IMR-90 (cell line): ENCODE measurements at regions not wholly inside any gene's neighbourhood (a gene's known extent, or its start where the extent isn't known, plus 50 kb on each side); places are given as distances from the start of the nearest gene placed in this dataset.

Source experiments
- ATAC-seq: fragments of 200-7000 bp; cut with Tn5 transposase; 2 replicates; pipeline ENCODE4 v1.9.1; 2020; ENCODE audit warnings: low read depth, mild to moderate bottlenecking, moderate library complexity
- BruUV-seq: library from RNA; stranded (reverse); fragments of 400-500 nt; replicated peaks from 2 replicates; lab custom pipeline; 2021; lab: Mats Ljungman, UMichigan
- CTCF ChIA-PET: fragments of 300-600 bp; formaldehyde crosslinking; extraction: SDS; loops from one replicate; lab custom pipeline; 2021; ENCODE audit warnings: antibody characterized with exemption; lab: Yijun Ruan, JAX
- POLR2A ChIA-PET: fragments of 300-600 bp; sonication (Branson Sonifier 250); formaldehyde crosslinking; loops from one replicate; lab custom pipeline; 2022; ENCODE audit warnings: antibody characterized with exemption; ENCODE audit not compliant: unreplicated experiment; lab: Charles Lee
- DNase-seq: peaks from one replicate; pipeline ENCODE4 v3.0.0; 2013
- H2AFZ ChIP-seq: replicated peaks from 2 replicates; pipeline ENCODE3; 2013; ENCODE audit warnings: low read length, mild to moderate bottlenecking; ENCODE audit not compliant: poor library complexity
- H2AK5ac ChIP-seq: 2 replicates; pipeline ENCODE4 v1.6.1; 2013; ENCODE audit warnings: low read depth, low read length, inconsistent platforms
- H2AK9ac ChIP-seq: replicated peaks from 2 replicates; pipeline ENCODE3; 2013; ENCODE audit warnings: mild to moderate bottlenecking, low read depth, low read length, moderate library complexity; ENCODE audit not compliant: poor library complexity
- H2BK120ac ChIP-seq: 2 replicates; pipeline ENCODE4 v1.6.1; 2013; ENCODE audit warnings: low read depth, low read length, inconsistent platforms
- H2BK15ac ChIP-seq: 3 replicates; pipeline ENCODE4 v1.6.1; 2013; ENCODE audit warnings: low read depth, low read length, inconsistent platforms
- H2BK20ac ChIP-seq: 2 replicates; pipeline ENCODE4 v1.6.1; 2013; ENCODE audit warnings: low read depth, mild to moderate bottlenecking, inconsistent platforms, low read length, moderate library complexity
- H2BK5ac ChIP-seq: 2 replicates; pipeline ENCODE4 v1.6.1; 2013; ENCODE audit warnings: mild to moderate bottlenecking, low read depth, low read length, inconsistent platforms; ENCODE audit not compliant: poor library complexity, severe bottlenecking
- H3K14ac ChIP-seq: replicated peaks from 2 replicates; pipeline ENCODE4 v1.6.1; 2013; ENCODE audit warnings: low read depth, low read length, inconsistent platforms
- H3K18ac ChIP-seq: 2 replicates; pipeline ENCODE4 v1.6.1; 2013; ENCODE audit warnings: low read depth, low read length, control low read depth
- H3K23ac ChIP-seq: 2 replicates; pipeline ENCODE4 v1.6.1; 2013; ENCODE audit warnings: low read depth, low read length, inconsistent platforms
- H3K27ac ChIP-seq: 2 replicates; pipeline ENCODE4 v1.5.1; 2013; ENCODE audit warnings: mild to moderate bottlenecking, control low read depth, low read length; ENCODE audit not compliant: insufficient read depth
- H3K27me3 ChIP-seq: 2 replicates; pipeline ENCODE4 v1.6.1; 2013; ENCODE audit warnings: low read length; ENCODE audit not compliant: control insufficient read depth, insufficient read depth
- H3K36me3 ChIP-seq: 2 replicates; pipeline ENCODE4 v1.6.1; 2013; ENCODE audit warnings: low read length, mixed read lengths; ENCODE audit not compliant: control insufficient read depth, insufficient read depth
- H3K4ac ChIP-seq: 2 replicates; pipeline ENCODE4 v1.6.1; 2013; ENCODE audit warnings: low read depth, low read length, inconsistent platforms
- H3K4me1 ChIP-seq: 2 replicates; pipeline ENCODE4 v1.6.1; 2013; ENCODE audit warnings: low read length, mixed read lengths; ENCODE audit not compliant: control insufficient read depth, insufficient read depth
- H3K4me2 ChIP-seq: 2 replicates; pipeline ENCODE4 v1.6.1; 2013; ENCODE audit warnings: low read depth, mild to moderate bottlenecking, control low read depth, low read length, moderate library complexity
- H3K4me3 ChIP-seq: 2 replicates; pipeline ENCODE4 v1.5.1; 2013; ENCODE audit warnings: low read depth, mild to moderate bottlenecking, control low read depth, low read length, moderate library complexity; ENCODE audit not compliant: insufficient read depth
- H3K56ac ChIP-seq: 2 replicates; pipeline ENCODE4 v1.6.1; 2013; ENCODE audit warnings: low read length, inconsistent platforms; ENCODE audit not compliant: insufficient read depth; ENCODE audit errors: extremely low read depth
- H3K79me1 ChIP-seq, 2 experiments: 2 replicates each; pipeline ENCODE4 v1.6.1; 2013; ENCODE audit warnings: low read length in 2 of 2, inconsistent platforms in 1 of 2, low read depth in 1 of 2
- H3K9ac ChIP-seq: 2 replicates; pipeline ENCODE4 v1.6.1; 2013; ENCODE audit warnings: low read depth, low read length, control low read depth
- H3K9me1 ChIP-seq: 2 replicates; pipeline ENCODE4 v1.6.1; 2013; ENCODE audit warnings: low read length, inconsistent platforms; ENCODE audit not compliant: insufficient read depth
- H3K9me3 ChIP-seq: 2 replicates; pipeline ENCODE4 v1.6.1; 2013; ENCODE audit warnings: low read length; ENCODE audit not compliant: control insufficient read depth, insufficient read depth
- H4K20me1 ChIP-seq: 2 replicates; pipeline ENCODE4 v1.6.1; 2013; ENCODE audit warnings: low read length, inconsistent platforms; ENCODE audit not compliant: insufficient read depth
- H4K5ac ChIP-seq: 2 replicates; pipeline ENCODE4 v1.6.1; 2013; ENCODE audit warnings: mild to moderate bottlenecking, low read depth, low read length, control low read depth
- H4K8ac ChIP-seq, 2 experiments: 2 replicates each; pipeline ENCODE4 v1.6.1; 2013; ENCODE audit warnings: low read depth in 2 of 2, low read length in 2 of 2, control low read depth in 1 of 2, inconsistent platforms in 1 of 2
- H4K91ac ChIP-seq: 2 replicates; pipeline ENCODE4 v1.6.1; 2013; ENCODE audit warnings: low read depth, low read length, inconsistent platforms; ENCODE audit not compliant: insufficient read depth
- BHLHE40 ChIP-seq: fragments of 150-350 bp; IDR thresholded peaks from 2 replicates; pipeline ENCODE4 v1.6.1; 2016; ENCODE audit warnings: mild to moderate bottlenecking, low read depth, low read length
- CEBPB ChIP-seq: IDR thresholded peaks from 2 replicates; pipeline ENCODE4 v1.6.1; 2012; ENCODE audit warnings: low read depth, low read length, improper control_type of control experiment
- CHD1 ChIP-seq: IDR thresholded peaks from 2 replicates; pipeline ENCODE4 v1.6.1; 2012; ENCODE audit warnings: low read depth, low read length, improper control_type of control experiment
- FOS ChIP-seq: fragments of 150-350 bp; IDR thresholded peaks from 2 replicates; pipeline ENCODE4 v1.6.1; 2016; ENCODE audit warnings: low read depth, low read length
- MAFK ChIP-seq: IDR thresholded peaks from 2 replicates; pipeline ENCODE4 v1.6.1; 2012; ENCODE audit warnings: low read depth, low read length, improper control_type of control experiment
- MAZ ChIP-seq: IDR thresholded peaks from 2 replicates; pipeline ENCODE4 v1.6.1; 2012; ENCODE audit warnings: low read depth, mild to moderate bottlenecking, low read length, improper control_type of control experiment, moderate library complexity, borderline replicate concordance
- MXI1 ChIP-seq: IDR thresholded peaks from 2 replicates; pipeline ENCODE4 v1.6.1; 2012; ENCODE audit warnings: low read depth, mild to moderate bottlenecking, low read length, moderate library complexity, borderline replicate concordance
- NFE2L2 ChIP-seq: fragments of 150-350 bp; IDR thresholded peaks from 2 replicates; pipeline ENCODE4 v1.6.1; 2016; ENCODE audit warnings: low read depth, mild to moderate bottlenecking, low read length
- POLR2A ChIP-seq: IDR thresholded peaks from 2 replicates; pipeline ENCODE4 v1.6.1; 2012; ENCODE audit warnings: mild to moderate bottlenecking, low read depth, low read length
- RAD21 ChIP-seq: IDR thresholded peaks from 2 replicates; pipeline ENCODE4 v1.6.1; 2012; ENCODE audit warnings: low read length, improper control_type of control experiment
- RCOR1 ChIP-seq: IDR thresholded peaks from 2 replicates; pipeline ENCODE4 v1.6.1; 2012; ENCODE audit warnings: mild to moderate bottlenecking, low read length, improper control_type of control experiment; ENCODE audit not compliant: insufficient replicate concordance
- RFX5 ChIP-seq: IDR thresholded peaks from 2 replicates; pipeline ENCODE4 v1.8.0; 2012; ENCODE audit warnings: low read depth, mild to moderate bottlenecking, low read length, moderate library complexity
- SMC3 ChIP-seq: fragments of 150-350 bp; IDR thresholded peaks from 2 replicates; pipeline ENCODE4 v1.6.1; 2016; ENCODE audit warnings: low read depth, mild to moderate bottlenecking, antibody characterized with exemption, low read length, moderate library complexity
- WGBS, 2 experiments: methylation state at CpG; one replicate each; pipeline versions ENCODE4 v1.1.5 to v1.1.7; 2013; ENCODE audit warnings: missing lambda C conversion rate in 2 of 2; ENCODE audit not compliant: insufficient read length in 1 of 2; ENCODE audit errors: extremely low coverage in 2 of 2; 5-methylcytosine and 5-hydroxymethylcytosine counted together
- dilution Hi-C: fragments of 300-500 bp; cut with HindIII; formaldehyde crosslinking; loops from one replicate; pipeline ENCODE4 v1.14.3; 2018; ENCODE audit warnings: low sequenced_read_pairs; ENCODE audit not compliant: unreplicated experiment
- in situ Hi-C: fragments of 300-500 bp; cut with MboI; formaldehyde crosslinking; loops from 3 replicates; pipeline ENCODE4 v1.14.3; 2019; ENCODE audit warnings: low sequenced_read_pairs, inconsistent platforms, mixed read lengths
- intact Hi-C: fragments of 100-400 bp; cut with micrococcal nuclease; formaldehyde crosslinking; loops from 2 replicates; pipeline ENCODE4 v1.10.0; 2022
- TF ChIP-seq, protein P1 (sequence below): conservative IDR thresholded peaks from 2 replicates; pipeline ENCODE4 v1.5.1; 2012; ENCODE audit warnings: mild to moderate bottlenecking, low read depth, low read length, improper control_type of control experiment
- TF ChIP-seq, protein P2 (sequence below): fragments of 150-350 bp; IDR thresholded peaks from 2 replicates; pipeline ENCODE4 v1.6.1; 2017; ENCODE audit warnings: mild to moderate bottlenecking, antibody characterized with exemption, low read length, low read depth
- TF ChIP-seq, protein P3 (sequence below): fragments of 150-350 bp; IDR thresholded peaks from 2 replicates; pipeline ENCODE4 v1.6.1; 2016; ENCODE audit warnings: low read depth, mild to moderate bottlenecking, low read length, moderate library complexity, borderline replicate concordance

DNA sequence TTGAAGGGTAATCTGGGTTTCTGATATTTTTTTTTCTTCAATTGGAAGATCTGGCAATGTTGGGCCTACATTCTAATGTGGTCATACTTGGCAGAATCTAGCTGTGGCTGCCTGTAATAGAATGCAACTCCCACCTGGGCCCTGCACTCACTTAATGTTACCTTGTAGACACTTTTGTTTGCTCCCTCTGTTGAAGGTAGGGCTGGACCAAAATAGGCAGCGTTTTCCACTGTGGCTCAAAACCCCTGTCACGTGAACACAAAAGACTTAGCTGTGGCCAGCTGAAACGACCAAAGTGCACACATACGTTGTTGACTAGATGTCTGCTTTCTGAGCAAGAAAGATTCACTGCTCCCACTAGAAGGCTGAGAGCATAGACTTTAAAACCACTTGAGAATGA, 117.6 kb upstream of the HMHB1 start:
- DNase-seq (no peak), ATAC-seq (no peak)
- ChIA-PET CTCF (interaction anchor here (1.0 kb wide), 1 partner anchor 12 kb away, joined by 6 read pairs; no protein-coding TSS in a partner anchor), POLR2A (interaction anchor here (0.6 kb wide), 1 partner anchor 652 kb away, joined by 3 read pairs; no protein-coding TSS in a partner anchor)
- Histone ChIP-seq H2BK20ac (no peak overlapping the region), H2AK5ac (no peak overlapping the region; the same call in 1 of the 2 replicates), H4K20me1 (no peaks in the 10 kb centered on the region), H3K4me1 (peaks cover 5% of the 10 kb centered on the region; the same call in 1 of the 2 replicates), H3K56ac (no peak overlapping the region), H3K36me3 (no peaks in the 10 kb centered on the region), H3K9me3 (no peaks in the 10 kb centered on the region), H3K9me1 (no peaks in the 10 kb centered on the region; the same call in 1 of the 2 replicates), H3K23ac (no peak overlapping the region), H3K14ac (no peak overlapping the region), H3K4ac (no peak overlapping the region), H3K9ac (no peak overlapping the region), H3K79me1 (no peaks in the 10 kb centered on the region), H4K8ac (no peak overlapping the region), H2AK9ac (no peak overlapping the region), H4K91ac (no peak overlapping the region), H4K5ac (no peak overlapping the region), H3K18ac (no peak overlapping the region), H3K27me3 (no peaks in the 10 kb centered on the region), H3K4me3 (no peak overlapping the region), H3K4me2 (no peak overlapping the region), H3K27ac (no peak overlapping the region), H2BK15ac (no peak overlapping the region), H2BK120ac (no peak overlapping the region), H2AFZ (no peak overlapping the region), H2BK5ac (no peak overlapping the region)
- in situ Hi-C loops (no loop called here), intact Hi-C loops (loop anchor here (10.0 kb wide), 1 partner anchor 450 kb away; no protein-coding TSS in a partner anchor), dilution Hi-C loops (no loop called here)
- no TSS peak for BruUV-seq
- WGBS, 2 experiments = 92% methylated on average over 2 of the region's 4 CpGs; no CpG with 5 or more reads in 1 of the 2 experiments
- TF ChIP-seq, protein P1, sequence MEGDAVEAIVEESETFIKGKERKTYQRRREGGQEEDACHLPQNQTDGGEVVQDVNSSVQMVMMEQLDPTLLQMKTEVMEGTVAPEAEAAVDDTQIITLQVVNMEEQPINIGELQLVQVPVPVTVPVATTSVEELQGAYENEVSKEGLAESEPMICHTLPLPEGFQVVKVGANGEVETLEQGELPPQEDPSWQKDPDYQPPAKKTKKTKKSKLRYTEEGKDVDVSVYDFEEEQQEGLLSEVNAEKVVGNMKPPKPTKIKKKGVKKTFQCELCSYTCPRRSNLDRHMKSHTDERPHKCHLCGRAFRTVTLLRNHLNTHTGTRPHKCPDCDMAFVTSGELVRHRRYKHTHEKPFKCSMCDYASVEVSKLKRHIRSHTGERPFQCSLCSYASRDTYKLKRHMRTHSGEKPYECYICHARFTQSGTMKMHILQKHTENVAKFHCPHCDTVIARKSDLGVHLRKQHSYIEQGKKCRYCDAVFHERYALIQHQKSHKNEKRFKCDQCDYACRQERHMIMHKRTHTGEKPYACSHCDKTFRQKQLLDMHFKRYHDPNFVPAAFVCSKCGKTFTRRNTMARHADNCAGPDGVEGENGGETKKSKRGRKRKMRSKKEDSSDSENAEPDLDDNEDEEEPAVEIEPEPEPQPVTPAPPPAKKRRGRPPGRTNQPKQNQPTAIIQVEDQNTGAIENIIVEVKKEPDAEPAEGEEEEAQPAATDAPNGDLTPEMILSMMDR = no peak
- no peak for TF ChIP-seq FOS
- TF ChIP-seq MAZ = no peak
- no peak for TF ChIP-seq RFX5
- no peak for TF ChIP-seq MXI1
- TF ChIP-seq, protein P2, sequence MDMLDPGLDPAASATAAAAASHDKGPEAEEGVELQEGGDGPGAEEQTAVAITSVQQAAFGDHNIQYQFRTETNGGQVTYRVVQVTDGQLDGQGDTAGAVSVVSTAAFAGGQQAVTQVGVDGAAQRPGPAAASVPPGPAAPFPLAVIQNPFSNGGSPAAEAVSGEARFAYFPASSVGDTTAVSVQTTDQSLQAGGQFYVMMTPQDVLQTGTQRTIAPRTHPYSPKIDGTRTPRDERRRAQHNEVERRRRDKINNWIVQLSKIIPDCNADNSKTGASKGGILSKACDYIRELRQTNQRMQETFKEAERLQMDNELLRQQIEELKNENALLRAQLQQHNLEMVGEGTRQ = no peak
- no peak for TF ChIP-seq POLR2A
- TF ChIP-seq RAD21 = no peak
- no peak for TF ChIP-seq MAFK
- TF ChIP-seq NFE2L2 = no peak
- TF ChIP-seq BHLHE40 = no peak
- TF ChIP-seq, protein P3, sequence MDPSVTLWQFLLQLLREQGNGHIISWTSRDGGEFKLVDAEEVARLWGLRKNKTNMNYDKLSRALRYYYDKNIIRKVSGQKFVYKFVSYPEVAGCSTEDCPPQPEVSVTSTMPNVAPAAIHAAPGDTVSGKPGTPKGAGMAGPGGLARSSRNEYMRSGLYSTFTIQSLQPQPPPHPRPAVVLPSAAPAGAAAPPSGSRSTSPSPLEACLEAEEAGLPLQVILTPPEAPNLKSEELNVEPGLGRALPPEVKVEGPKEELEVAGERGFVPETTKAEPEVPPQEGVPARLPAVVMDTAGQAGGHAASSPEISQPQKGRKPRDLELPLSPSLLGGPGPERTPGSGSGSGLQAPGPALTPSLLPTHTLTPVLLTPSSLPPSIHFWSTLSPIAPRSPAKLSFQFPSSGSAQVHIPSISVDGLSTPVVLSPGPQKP = no peak
- TF ChIP-seq SMC3 = no peak
- TF ChIP-seq CHD1 = no peak
- TF ChIP-seq RCOR1 = no peak
- no peak for TF ChIP-seq CEBPB
